HG02623 (cell line): ENCODE measurements at regions not wholly inside any gene's neighbourhood (a gene's known extent, or its start where the extent isn't known, plus 50 kb on each side); places are given as distances from the start of the nearest gene placed in this dataset.

Experiments
- ATAC-seq: cut with Tn5 transposase; IDR thresholded peaks from one replicate; pipeline ENCODE4 v1.9.1; 2021; ENCODE audit warnings: moderate library complexity; ENCODE audit not compliant: unreplicated experiment

GRCh38 chr2:146147448-146148012, 1627.6 kb upstream of the ZEB2 start:
- ATAC-seq: no peak

GRCh38 chr2:146143971-146144370, 1624.1 kb upstream of the ZEB2 start:
- no peak for ATAC-seq

GRCh38 chr2:146138820-146139219, 1618.9 kb upstream of the ZEB2 start:
- no peak for ATAC-seq

GRCh38 chr2:146135245-146135644, 1615.3 kb upstream of the ZEB2 start:
- ATAC-seq: no peak

GRCh38 chr2:146131785-146132184, 1611.9 kb upstream of the ZEB2 start:
- no peak for ATAC-seq

- ATAC-seq: no peak
Observed at GRCh38 chr2:146131048-146131447, 1611.1 kb upstream of the ZEB2 start.

- no peak for ATAC-seq
Observed at GRCh38 chr2:146130290-146130689, 1610.4 kb upstream of the ZEB2 start.

GRCh38 chr2:146129231-146129630, 1609.3 kb upstream of the ZEB2 start:
- no peak for ATAC-seq

GRCh38 chr2:146128216-146128615, 1608.3 kb upstream of the ZEB2 start:
- no peak for ATAC-seq

GRCh38 chr2:146125551-146125950, 1605.6 kb upstream of the ZEB2 start:
- ATAC-seq: no peak

GRCh38 chr2:146124741-146125140, 1604.8 kb upstream of the ZEB2 start:
- no peak for ATAC-seq

GRCh38 chr2:146123714-146124113, 1603.8 kb upstream of the ZEB2 start:
- no peak for ATAC-seq

- ATAC-seq: no peak
Observed at GRCh38 chr2:146123256-146123655, 1603.3 kb upstream of the ZEB2 start.

GRCh38 chr2:146119586-146119985, 1599.7 kb upstream of the ZEB2 start:
- ATAC-seq: no peak

GRCh38 chr2:146108993-146109392, 1589.1 kb upstream of the ZEB2 start:
- ATAC-seq: no peak

- ATAC-seq: no peak
Observed at GRCh38 chr2:146094185-146094584, 1574.3 kb upstream of the ZEB2 start.

GRCh38 chr2:146081459-146081858, 1561.5 kb upstream of the ZEB2 start:
- no peak for ATAC-seq

GRCh38 chr2:146080925-146081324, 1561.0 kb upstream of the ZEB2 start:
- ATAC-seq: no peak

GRCh38 chr2:146079216-146079615, 1559.3 kb upstream of the ZEB2 start:
- no peak for ATAC-seq

- ATAC-seq: no peak
Observed at GRCh38 chr2:146077156-146077555, 1557.2 kb upstream of the ZEB2 start.

- ATAC-seq: no peak
Observed at GRCh38 chr2:146068051-146068450, 1548.1 kb upstream of the ZEB2 start.

GRCh38 chr2:146048141-146048540, 1528.2 kb upstream of the ZEB2 start:
- no peak for ATAC-seq

GRCh38 chr2:146041274-146041910, 1521.5 kb upstream of the ZEB2 start:
- ATAC-seq: no peak
